ENCODE measurements at regions not wholly inside any gene's neighbourhood (a gene's known extent, or its start where the extent isn't known, plus 50 kb on each side); places are given as distances from the start of the nearest gene placed in this dataset. TPM values are rescaled to one million over a fixed set of nuclear protein-coding genes. Genes with fewer than 3 reads are reported as not detected.

- peak in 1 of 3 donors; percentile 57 for DNase-seq (ENCODE audit: low read depth in 2 of 3, low spot score in 2 of 3)
Observed at GRCh38 chr11:36724742-36725385, 126.8 kb upstream of the RAG2 start.

GRCh38 chr11:36722421-36722820 is 124.4 kb upstream of the RAG2 start:
- DNase-seq (ENCODE audit: low read depth in 2 of 3, low spot score in 2 of 3) = no peak

DNA sequence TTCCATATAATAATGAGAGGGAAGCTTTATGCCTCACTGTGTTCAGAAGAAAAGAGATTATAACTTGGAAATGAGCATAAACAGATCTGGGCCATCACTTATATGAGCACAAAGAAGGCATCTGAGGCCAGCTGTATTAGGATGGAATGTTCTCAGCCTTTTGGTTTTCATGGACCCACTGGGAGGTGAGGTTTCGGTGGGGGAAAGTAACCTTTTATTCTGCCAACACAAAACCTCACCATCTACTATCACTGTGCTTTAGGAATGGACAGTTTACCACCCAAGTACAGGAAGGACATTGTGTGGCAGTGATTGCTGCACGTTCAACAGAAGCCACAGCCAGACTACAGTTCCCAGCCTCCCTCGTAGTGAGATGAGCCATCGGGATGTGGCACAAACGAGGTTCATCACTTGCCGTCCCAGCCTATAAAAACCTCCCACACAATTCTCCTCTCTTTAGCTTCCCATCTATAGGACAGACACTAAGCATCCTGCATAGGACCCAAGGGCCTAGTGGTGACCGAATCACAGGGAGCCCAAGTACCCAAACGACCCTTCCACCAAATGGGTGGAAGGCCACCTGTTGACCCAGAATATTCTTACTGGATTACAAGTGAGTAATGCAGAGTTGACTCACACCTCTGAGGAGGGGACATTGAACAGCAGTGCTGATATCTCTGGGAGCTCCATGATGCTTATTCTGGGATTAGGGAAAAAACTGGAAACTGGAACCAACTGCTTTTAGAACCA is 121.5 kb upstream of the RAG2 start:
- no peak for DNase-seq (ENCODE audit: low read depth in 2 of 3, low spot score in 2 of 3)

DNA sequence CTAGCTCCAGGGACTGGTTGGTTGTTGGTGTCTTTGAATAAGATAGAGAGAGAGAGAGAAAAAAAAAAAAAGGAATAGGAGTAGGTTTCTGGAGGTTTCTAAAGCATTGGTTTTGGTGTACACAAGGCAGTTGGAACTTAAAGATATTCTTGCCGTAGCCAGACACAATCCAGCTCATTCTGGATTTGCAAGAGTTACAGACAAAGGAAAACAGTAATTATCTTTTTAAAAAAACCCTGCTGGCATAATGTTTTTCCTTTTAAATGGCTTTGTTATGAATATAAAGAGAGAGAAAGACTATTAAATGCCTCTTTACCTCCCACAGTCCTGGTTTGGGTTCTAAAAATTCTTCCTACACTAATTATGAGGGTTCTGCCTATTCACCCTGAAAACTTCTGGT is 120.4 kb upstream of the RAG2 start:
- DNase-seq (ENCODE audit: low read depth in 2 of 3, low spot score in 2 of 3) = no peak

DNA sequence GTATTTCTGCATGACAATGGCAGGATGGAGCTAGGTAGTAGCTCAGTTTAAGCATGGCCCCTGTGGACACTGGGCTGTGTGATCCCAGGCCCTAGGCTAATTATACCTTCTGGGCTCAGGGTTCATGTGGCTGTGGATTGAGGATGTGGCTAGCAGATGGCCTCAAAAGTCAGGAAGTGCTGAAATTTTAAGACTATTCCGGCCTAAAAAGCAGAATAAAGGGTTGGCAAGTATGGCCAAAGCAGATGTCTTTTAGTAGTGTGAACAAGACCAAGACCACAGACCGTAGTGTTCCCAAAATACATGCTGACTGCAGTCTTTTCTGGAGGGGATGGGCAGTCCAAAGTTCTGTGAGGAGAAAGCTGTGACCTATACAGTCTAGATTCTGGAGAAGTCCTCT is 115.7 kb upstream of the RAG2 start:
- peak in 1 of 3 donors; percentile 22 for DNase-seq (ENCODE audit: low read depth in 2 of 3, low spot score in 2 of 3)

DNA sequence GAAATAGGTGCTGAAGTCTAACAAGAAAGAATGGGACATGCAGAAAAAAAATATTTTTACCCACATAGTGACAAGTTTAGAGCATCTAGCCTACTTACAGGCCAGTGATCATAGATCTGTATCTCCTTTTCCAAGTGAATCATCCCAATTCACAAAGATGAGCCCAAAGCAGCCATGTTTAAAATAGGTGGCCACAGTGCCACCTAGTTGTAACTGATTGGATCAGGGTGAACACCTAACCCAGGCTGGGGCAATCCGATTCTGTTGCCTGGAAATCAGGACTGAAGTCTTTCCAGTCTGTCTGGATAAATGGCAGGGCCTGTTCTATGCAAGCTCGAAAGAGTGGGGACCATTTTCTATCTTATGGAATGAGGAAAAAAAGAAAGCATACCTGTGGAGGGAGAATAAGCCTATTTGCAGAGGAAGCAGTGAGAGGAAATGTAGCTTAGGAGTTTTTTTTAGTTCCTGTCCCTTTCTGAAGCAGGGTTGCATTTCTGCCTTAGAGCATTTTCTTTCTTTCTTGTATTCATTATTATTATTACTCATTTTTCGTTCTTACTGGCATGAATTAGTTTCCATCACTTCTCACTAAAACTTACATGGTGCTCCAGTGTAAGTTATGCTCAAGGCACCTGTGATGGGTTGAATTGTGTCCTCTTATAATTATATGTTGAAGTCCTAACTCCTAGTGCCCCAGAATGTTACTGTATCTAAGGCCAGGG is 113.2 kb upstream of the RAG2 start:
- DNase-seq (ENCODE audit: low read depth in 2 of 3, low spot score in 2 of 3) = no peak

Small RNAs in the stretch of these regions (small RNA-seq; reads per million reads assigned to genes)
- gene RF00322 = not detected
- gene RNU6-99P = not detected

Measured in hematopoietic multipotent progenitor cell (in vitro differentiated cells).